Stomach (tissue), 4 donors: ENCODE measurements at regions not wholly inside any gene's neighbourhood (a gene's known extent, or its start where the extent isn't known, plus 50 kb on each side); places are given as distances from the start of the nearest gene placed in this dataset.

Source experiments
- EP300 ChIP-seq: sonication (generic); formaldehyde crosslinking; IDR thresholded peaks from one replicate; pipeline ENCODE4 v1.6.1; 2017; ENCODE audit warnings: antibody characterized with exemption
- POLR2A ChIP-seq, 4 donors: fragments of 450-650 bp; IDR thresholded peaks; one replicate each; pipeline ENCODE4 v1.6.1; 2016; ENCODE audit warnings: antibody characterized with exemption in 4 of 4, control low read depth in 2 of 4, mild to moderate bottlenecking in 1 of 4, moderate library complexity in 1 of 4
- POLR2AphosphoS5 ChIP-seq, 3 donors: sonication (generic); formaldehyde crosslinking; IDR thresholded peaks; one replicate each; pipeline ENCODE4 v1.6.1; 2016; ENCODE audit warnings: antibody characterized with exemption in 3 of 3
- TF ChIP-seq, protein P1 (sequence below), 7 experiments: fragments of 450-650 bp in 4 of 7; fragments of 200-600 bp in 3 of 7; sonication (generic) in 3 of 7; IDR thresholded peaks; one replicate each; pipeline ENCODE4 v1.5.1; 2016 to 2019; ENCODE audit warnings: antibody characterized with exemption in 7 of 7, control low read depth in 2 of 7, mild to moderate bottlenecking in 1 of 7

DNA sequence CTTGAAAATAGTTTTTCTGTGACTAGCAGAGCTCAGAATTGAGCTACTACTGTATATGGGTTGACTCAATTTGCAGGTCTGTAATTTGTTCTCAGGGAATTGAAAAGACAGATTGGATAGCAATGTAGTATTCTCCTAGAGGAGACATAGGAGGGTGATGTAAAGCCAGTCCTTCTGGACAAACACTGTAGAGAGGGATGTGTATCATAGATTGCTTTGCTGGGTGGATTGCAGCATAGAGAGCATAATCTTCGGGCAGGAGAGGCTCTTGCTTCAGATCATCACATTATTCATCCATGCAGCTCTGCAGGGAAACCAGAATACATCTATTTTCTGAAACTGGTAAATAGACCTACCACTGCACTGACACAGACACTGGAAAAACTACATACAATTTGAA is 1110.5 kb downstream of the RAPGEF2 start:
- TF ChIP-seq POLR2A (IDR thresholded peaks at IDR 0.05) (no peak), POLR2AphosphoS5 (IDR thresholded peaks at IDR 0.05) (no peak), EP300 (no peak)
- TF ChIP-seq, protein P1, sequence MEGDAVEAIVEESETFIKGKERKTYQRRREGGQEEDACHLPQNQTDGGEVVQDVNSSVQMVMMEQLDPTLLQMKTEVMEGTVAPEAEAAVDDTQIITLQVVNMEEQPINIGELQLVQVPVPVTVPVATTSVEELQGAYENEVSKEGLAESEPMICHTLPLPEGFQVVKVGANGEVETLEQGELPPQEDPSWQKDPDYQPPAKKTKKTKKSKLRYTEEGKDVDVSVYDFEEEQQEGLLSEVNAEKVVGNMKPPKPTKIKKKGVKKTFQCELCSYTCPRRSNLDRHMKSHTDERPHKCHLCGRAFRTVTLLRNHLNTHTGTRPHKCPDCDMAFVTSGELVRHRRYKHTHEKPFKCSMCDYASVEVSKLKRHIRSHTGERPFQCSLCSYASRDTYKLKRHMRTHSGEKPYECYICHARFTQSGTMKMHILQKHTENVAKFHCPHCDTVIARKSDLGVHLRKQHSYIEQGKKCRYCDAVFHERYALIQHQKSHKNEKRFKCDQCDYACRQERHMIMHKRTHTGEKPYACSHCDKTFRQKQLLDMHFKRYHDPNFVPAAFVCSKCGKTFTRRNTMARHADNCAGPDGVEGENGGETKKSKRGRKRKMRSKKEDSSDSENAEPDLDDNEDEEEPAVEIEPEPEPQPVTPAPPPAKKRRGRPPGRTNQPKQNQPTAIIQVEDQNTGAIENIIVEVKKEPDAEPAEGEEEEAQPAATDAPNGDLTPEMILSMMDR (IDR thresholded peaks at IDR 0.05), result no peak
